Mesothelial cell of epicardium (in vitro differentiated cells): ENCODE measurements at regions not wholly inside any gene's neighbourhood (a gene's known extent, or its start where the extent isn't known, plus 50 kb on each side); places are given as distances from the start of the nearest gene placed in this dataset.

Source experiments
- DNase-seq, 2 experiments: peaks; one replicate each; pipeline ENCODE4 v3.0.0; 2021; ENCODE audit warnings: low spot score in 2 of 2; ENCODE audit not compliant: unreplicated experiment in 2 of 2
- H3K27ac Mint-ChIP-seq: 2 replicates; pipeline ENCODE4 v1.8.0; 2021; ENCODE audit warnings: mixed read lengths
- H3K27me3 Mint-ChIP-seq: 2 replicates; pipeline ENCODE4 v1.8.0; 2021; ENCODE audit warnings: low read depth, mixed read lengths
- H3K36me3 Mint-ChIP-seq: 2 replicates; pipeline ENCODE4 v1.8.0; 2021; ENCODE audit warnings: mixed read lengths
- H3K4me1 Mint-ChIP-seq: 2 replicates; pipeline ENCODE4 v1.8.0; 2021; ENCODE audit warnings: mixed read lengths
- H3K4me3 Mint-ChIP-seq: 2 replicates; pipeline ENCODE4 v1.8.0; 2021; ENCODE audit warnings: mild to moderate bottlenecking, moderate library complexity, mixed read lengths
- H3K9me3 Mint-ChIP-seq: 2 replicates; pipeline ENCODE4 v1.8.0; 2021; ENCODE audit warnings: mixed read lengths
- TF ChIP-seq, protein P1 (sequence below): fragments of 200-600 bp; sonication (generic); IDR thresholded peaks from one replicate; pipeline ENCODE4 v1.5.0; 2021; ENCODE audit warnings: antibody characterized with exemption; ENCODE audit not compliant: unreplicated experiment

- Mint-ChIP-seq H3K27me3 (peaks cover 7% of the 10 kb centered on the region), H3K36me3 (no peaks in the 10 kb centered on the region), H3K4me1 (peaks cover 30% of the 10 kb centered on the region), H3K4me3 (no peak overlapping the region), H3K9me3 (no peaks in the 10 kb centered on the region), H3K27ac (no peak overlapping the region)
- DNase-seq = no peak
- TF ChIP-seq, protein P1, sequence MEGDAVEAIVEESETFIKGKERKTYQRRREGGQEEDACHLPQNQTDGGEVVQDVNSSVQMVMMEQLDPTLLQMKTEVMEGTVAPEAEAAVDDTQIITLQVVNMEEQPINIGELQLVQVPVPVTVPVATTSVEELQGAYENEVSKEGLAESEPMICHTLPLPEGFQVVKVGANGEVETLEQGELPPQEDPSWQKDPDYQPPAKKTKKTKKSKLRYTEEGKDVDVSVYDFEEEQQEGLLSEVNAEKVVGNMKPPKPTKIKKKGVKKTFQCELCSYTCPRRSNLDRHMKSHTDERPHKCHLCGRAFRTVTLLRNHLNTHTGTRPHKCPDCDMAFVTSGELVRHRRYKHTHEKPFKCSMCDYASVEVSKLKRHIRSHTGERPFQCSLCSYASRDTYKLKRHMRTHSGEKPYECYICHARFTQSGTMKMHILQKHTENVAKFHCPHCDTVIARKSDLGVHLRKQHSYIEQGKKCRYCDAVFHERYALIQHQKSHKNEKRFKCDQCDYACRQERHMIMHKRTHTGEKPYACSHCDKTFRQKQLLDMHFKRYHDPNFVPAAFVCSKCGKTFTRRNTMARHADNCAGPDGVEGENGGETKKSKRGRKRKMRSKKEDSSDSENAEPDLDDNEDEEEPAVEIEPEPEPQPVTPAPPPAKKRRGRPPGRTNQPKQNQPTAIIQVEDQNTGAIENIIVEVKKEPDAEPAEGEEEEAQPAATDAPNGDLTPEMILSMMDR = no peak
These were observed 52.1 kb upstream of the LAPTM5 start for GRCh38 chr1:30809514-30810263.

DNA sequence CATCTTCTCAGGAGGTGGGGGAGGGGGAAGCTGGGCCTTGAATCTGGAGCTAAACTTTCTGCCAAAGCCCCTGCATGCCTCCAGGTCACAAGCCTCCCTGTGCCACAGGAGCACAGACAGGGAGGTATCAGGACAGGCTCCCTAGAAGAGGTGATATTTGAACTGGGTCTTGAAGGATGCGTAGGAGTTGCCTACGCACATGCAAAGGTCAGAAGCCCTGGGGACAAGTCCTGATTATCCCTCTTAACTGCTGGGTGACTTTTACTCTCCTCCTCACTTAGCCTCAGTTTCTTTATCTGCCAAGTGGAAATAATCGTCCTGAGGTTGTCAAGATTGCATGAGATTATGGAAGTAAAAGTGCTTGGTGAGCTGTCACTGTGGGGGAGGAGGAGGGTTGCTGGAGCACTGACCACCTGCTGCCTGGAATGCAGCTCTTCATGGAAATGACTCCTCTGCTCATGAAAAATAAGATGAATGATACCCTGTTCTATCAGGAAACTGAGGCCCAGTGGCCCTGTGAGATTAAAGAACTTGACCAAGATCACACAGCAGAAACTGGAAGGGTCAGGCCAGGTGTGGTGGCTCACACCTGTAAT is 50.6 kb upstream of the LAPTM5 start:
- H3K36me3 Mint-ChIP-seq = no peaks in the 10 kb centered on the region
- H3K4me3 Mint-ChIP-seq = no peak overlapping the region
- no peak overlapping the region for H3K27ac Mint-ChIP-seq
- H3K4me1 Mint-ChIP-seq = peaks cover 30% of the 10 kb centered on the region
- peaks cover 6% of the 10 kb centered on the region for H3K27me3 Mint-ChIP-seq
- no peaks in the 10 kb centered on the region for H3K9me3 Mint-ChIP-seq
- no peak for DNase-seq
- TF ChIP-seq, protein P1 = no peak

- H3K36me3 Mint-ChIP-seq = no peaks in the 10 kb centered on the region
- H3K4me3 Mint-ChIP-seq = no peak overlapping the region
- peaks cover 30% of the 10 kb centered on the region for H3K4me1 Mint-ChIP-seq
- no peak for DNase-seq
- H3K27me3 Mint-ChIP-seq = peaks cover 4% of the 10 kb centered on the region
- no peaks in the 10 kb centered on the region for H3K9me3 Mint-ChIP-seq
- TF ChIP-seq, protein P1 = no peak
- peak overlapping the region; percentile 39 for H3K27ac Mint-ChIP-seq
These were observed 49.9 kb upstream of the LAPTM5 start for GRCh38 chr1:30807318-30808066.
